H54 (cell line): ENCODE measurements at regions not wholly inside any gene's neighbourhood (a gene's known extent, or its start where the extent isn't known, plus 50 kb on each side); places are given as distances from the start of the nearest gene placed in this dataset.
A peak's percentile ranks its signal among the peaks of the same experiment; 100 is the strongest.

Experiments used
- DNase-seq: peaks from one replicate; pipeline ENCODE4 v3.0.0; 2011; ENCODE audit warnings: low spot score, mixed read lengths; ENCODE audit not compliant: insufficient read length
- FAIRE-seq: peaks from 3 replicates; lab custom pipeline; 2011; peaks lifted over from hg19 to GRCh38; lab: Jason Lieb, UNC
- POLR2A ChIP-seq: IDR thresholded peaks from 2 replicates; pipeline ENCODE4 v1.6.1; 2011; ENCODE audit warnings: low read depth, mild to moderate bottlenecking, low read length

DNA sequence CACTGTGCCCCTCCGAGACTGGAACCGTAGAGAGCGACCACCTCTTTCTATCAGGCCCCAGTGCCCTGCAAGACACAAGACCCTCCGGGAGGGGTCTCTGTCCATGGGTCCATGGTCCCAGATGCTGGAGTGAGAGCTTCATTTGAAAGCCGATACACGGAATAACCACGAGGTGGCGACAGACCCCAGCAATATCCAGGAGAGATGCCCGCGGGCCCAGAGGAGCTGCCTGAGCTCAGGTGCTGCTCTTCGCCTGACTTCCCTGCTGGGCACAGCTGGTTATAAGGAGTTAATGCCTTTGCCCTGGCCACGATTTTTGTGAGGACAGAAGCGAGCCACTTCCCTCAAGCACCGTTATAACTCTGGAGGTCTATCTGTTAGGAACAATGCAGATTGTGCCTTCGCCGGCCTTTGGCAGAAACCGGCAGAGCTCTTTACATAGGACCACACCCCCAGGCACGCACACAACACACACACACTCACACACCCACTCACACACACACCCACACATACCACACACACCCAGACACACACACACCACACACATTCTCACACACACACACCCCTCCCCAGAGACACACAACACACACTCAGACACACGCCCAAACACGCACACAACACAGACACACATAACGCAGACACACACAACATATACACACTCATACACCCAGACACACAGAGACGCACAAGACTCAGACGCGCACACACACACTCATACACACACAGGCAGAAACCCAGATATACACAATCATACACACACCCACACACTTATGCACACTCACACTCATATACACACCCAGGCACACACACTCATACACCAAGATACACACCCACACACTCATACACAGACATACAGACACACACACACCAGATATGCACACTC, 436.4 kb downstream of the SOX9 start:
- DNase-seq (peak; percentile 85), FAIRE-seq (no peak)
- TF ChIP-seq POLR2A = no peak

DNA sequence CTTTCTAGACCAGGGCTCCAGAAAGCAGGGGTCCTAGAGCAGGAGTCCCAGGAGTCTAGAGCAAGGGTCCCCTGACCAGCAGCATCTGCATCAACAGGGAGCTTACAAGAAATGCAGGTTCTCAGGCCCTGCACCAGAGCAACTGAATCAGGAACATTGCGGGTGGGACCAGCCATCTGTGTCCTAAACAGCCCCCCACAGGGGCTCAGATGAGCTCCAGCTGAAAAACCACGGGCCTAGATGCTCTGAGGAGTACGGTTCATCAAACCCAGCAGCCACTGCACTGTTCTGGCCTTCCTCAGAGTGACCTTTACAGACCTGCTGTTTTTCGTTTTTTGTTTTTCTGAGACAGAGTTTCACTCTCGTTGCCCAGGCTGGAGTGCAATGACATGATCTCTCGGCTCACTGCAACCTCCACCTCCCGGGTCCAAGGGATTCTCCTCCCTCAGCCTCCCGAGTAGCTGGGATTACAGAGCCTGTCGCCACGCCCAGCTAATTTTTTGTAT, 438.2 kb downstream of the SOX9 start:
- FAIRE-seq (no peak), DNase-seq (no peak)
- no peak for TF ChIP-seq POLR2A

DNA sequence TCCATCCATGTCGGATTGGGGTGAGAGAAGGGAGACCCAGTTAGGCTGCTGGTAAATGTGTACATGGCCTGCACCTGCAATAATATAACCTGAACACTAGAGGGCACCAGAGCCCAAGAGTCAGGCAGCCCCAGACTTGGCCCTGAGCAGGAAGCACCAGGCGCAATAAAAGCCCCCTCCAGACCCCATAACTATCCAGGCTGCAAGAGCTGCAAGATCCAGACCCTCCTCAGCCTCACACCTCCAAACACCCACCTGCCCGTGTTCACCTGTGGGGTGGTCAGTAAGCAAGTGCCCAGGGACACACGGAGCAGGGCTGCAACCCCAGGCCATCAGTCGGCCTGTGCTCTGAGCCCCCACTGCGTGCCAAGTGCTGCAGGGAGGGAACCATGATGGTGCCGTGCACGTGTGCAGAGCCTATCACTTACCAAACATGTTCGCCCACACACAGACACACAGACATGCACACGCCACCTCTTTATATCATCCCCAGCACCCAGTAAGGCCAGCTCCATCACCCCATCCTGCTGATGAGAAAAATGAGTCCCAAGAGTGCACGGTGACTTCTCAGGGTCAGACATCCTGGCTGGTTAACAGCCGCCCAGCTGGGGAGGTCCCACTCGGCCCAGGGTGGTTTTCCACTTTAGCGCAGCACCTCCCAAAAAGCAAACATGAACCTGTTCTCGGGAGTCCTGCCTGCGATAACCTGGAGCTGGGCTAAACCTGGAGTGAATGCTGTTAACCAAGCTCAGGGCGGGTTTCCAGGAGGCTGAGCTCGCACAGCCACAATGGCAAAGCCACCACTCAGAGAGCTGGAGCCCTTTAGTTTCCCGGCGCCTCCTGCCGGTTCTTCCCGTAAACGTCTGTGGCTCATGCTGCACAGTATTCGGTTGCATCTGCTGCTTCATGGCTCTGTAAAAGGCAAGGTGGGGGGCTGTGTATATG, 439.8 kb downstream of the SOX9 start:
- DNase-seq = peak; percentile 83
- TF ChIP-seq POLR2A = no peak
- no peak for FAIRE-seq

DNA sequence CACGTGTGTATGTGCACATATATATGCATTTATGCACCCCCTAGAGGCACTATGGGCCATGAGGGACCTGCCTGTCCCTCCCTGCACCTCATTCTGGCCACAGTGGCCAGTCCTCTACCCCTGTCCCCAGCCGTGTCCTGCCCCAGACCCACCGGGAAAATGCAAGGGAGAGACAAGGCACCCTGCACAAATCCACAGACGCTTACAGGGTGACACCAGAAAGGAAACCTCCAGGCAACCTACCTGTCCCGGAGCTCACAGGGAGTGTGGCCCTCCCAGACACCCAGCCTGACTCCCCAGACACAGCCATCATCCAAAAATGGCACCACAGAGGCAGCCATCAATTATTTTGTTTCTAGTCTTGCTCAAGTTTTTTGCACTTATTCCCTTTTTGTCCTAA, 440.4 kb downstream of the SOX9 start:
- FAIRE-seq = no peak
- no peak for TF ChIP-seq POLR2A
- no peak for DNase-seq

DNA sequence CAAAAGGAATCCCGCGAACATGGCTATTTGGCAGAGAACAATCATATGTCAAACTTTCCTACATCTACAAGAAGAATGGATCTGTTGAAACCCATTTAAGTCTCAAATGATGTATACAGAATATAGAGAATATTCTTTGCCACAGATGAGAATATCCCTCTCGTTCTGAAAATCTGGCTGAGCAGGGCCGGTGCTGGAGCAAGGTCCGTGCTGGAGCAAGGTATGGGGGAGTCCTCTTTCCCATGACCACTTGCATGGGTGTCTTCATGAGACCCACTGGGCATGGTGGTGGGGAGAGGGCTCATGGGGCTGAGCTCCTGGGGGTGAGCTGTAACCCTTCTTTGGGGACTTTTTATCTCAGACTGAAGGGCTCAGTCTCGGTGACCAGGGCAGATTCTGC, 440.9 kb downstream of the SOX9 start:
- no peak for TF ChIP-seq POLR2A
- DNase-seq (no peak), FAIRE-seq (no peak)

DNA sequence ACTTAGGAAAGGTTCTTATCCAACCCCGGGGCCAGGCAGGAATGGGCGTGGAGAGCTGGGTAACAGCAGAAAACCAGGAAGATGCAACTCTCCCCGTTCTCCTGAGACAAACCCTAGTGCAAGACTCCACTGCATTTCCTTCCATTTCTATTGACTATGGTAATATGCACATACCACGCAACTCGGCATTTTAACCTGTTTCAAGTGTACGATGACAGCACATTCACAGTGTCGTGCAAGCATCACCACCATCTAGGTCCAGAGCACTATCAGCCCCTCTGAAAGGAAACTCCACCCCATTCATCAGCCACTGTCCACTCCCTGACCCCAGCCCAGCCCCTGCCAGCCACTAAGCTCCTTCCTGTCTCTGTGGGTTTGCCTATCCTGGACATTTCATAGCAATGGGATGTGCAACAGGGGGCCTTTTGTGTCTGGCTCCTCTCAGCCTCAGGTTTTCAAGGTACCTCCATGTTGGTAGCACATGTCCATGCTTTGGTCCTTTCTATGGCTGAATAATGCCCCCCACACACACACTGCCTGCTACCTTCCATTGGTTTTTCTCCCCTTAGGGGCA, 441.9 kb downstream of the SOX9 start:
- no peak for TF ChIP-seq POLR2A
- no peak for DNase-seq
- FAIRE-seq = no peak

DNA sequence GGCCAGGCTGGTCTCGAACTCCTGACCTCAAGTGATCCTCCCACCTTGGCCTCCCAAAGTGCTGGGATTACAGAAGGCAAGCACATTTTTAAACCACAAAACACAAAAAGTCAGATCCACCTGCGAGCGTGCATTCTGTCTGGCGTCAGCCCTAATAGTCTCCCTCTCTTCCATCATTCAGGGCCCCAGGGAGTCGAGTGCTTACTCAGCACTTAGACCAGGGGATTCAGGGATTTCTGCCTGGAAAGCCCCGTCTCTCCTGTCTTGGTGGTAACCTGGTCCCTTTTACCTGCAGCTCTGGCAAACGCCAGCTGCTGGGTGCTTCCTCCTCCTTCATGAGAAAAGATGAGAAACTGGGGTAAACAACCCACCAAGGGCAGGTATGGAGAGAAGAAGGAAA, 443.1 kb downstream of the SOX9 start:
- no peak for FAIRE-seq
- no peak for DNase-seq
- TF ChIP-seq POLR2A = no peak

DNA sequence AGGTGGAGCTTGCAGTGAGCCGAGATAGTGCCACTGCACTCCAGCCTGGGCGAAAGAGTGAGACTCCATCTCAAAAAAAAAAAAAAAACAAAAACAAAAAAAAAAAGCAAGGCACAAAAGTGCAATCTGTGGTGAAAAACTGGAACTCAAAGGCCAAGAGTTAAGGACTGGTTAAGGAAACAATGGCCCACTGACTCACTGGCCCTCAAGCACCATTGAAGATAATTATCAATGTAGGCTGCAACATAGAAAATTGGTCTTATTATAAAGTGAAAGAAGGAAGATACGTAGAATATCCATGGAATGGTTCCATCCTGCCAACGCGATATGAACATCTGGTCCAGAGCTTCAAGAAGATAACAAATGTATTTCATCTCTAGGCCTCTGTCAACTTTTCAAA, 444.2 kb downstream of the SOX9 start:
- no peak for TF ChIP-seq POLR2A
- DNase-seq (no peak), FAIRE-seq (no peak)

DNA sequence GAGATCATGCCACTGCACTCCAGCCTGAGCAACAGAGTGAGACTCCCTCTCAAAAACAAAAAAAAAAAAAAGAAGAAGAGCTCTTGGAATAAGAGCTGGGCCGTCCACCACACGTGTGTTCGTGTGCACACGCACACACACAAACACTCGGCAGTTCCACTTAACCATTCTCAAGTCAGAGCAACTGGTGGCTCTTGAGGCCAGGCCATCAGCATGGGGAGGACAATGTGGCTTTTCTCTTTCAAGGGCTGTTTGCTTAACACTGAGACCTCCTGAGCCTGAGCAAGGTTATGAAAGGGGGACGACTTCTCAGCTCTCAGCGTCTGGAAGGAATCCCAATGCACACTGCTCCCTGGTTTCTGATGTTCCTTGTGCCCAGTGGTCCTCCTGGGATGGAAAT, 444.9 kb downstream of the SOX9 start:
- FAIRE-seq = no peak
- no peak for DNase-seq
- no peak for TF ChIP-seq POLR2A

DNA sequence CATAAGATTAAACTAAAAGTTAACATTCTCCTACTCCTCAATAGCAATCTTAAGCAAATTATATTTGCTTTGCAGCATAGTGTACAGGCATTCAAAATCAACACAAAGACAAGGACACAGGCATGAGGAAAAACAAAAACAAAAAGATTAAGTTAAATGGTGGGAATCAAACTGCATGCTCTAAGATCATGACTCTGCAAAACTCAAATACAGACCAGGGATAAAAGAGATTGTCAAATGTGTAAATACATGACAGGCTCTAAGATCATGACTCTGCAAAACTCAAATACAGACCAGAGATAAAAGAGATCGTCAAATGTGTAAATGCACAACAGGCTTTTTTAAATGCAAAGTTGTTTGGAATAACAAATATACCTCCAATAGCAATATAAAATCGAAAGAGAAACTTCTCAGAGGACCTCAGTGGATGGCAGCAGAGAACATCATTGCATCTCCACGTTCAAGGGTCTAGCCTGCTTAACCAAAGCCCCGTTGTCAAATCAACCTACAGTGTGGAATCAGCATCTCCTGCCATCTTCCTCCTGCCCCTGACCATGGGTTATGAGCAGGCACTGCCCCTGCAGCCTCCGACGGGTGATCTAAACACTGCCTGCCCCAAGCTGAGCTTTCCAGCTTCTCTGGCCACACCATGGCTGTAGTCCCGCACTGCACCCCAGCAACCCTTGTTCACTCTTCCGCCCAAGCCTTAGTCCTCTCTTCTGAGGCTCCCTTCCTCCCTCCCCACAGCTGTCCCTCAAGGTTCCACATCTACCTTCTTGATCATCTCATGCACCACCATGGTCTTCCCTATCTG, 446.1 kb downstream of the SOX9 start:
- TF ChIP-seq POLR2A = no peak
- FAIRE-seq (no peak), DNase-seq (no peak)

DNA sequence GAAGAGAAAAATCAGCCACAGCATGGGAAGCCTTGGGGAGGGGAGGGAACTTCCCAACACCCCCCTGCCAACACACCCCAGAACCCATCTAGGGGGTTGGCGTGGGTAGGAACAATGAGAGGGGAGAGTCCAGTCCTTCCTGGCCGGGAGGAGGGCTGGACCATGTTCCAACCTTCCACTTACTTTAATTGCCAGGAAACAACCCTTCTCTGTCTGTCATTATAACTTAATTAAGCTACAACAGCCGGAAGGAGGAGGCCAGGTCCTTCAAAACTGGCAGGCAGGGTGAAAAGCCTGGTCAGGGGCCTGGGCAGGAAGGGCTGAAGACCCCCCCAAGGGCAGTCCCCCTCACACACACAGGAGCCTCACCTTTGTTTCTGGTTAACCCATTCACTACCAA, 447.0 kb downstream of the SOX9 start:
- FAIRE-seq = no peak
- TF ChIP-seq POLR2A = no peak
- no peak for DNase-seq

DNA sequence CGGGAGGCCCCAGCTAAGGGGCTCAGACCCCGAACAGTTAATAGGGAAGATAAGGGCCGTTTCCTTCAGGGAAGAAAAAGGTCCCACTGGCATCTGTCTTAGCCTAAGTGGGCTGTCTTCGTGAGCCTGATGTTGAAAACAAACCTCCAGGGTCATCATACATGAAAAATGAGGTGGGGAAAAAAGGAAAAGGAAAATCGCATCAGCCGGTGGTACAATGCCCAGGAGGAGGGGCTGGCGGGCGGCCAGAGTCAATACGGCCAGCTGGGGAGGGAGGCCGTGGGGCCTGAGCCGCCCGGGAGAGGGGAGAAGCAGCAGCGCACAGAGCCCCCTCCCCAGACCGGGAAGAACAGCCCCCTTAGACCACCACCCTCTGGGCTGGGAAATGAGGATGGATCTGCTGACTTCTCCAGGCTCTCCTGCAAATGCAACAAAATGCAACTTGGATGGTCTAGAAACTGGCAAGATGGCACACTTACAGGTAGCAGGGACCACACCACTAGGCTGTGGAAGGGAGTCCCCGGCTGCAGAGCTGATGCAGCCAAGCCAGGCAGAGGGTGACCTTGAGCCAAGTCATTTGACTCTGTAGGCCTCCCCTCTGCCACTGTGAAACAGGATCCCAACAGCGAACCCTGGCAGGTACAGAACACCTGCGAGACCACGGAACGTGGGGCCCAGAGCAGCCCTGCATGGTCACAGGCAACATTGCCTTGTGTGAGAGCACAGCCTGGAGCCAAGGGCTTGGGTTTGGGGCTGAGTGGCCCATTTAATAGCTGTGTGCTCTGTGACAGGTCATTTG, 448.5 kb downstream of the SOX9 start:
- no peak for TF ChIP-seq POLR2A
- DNase-seq (no peak), FAIRE-seq (no peak)

DNA sequence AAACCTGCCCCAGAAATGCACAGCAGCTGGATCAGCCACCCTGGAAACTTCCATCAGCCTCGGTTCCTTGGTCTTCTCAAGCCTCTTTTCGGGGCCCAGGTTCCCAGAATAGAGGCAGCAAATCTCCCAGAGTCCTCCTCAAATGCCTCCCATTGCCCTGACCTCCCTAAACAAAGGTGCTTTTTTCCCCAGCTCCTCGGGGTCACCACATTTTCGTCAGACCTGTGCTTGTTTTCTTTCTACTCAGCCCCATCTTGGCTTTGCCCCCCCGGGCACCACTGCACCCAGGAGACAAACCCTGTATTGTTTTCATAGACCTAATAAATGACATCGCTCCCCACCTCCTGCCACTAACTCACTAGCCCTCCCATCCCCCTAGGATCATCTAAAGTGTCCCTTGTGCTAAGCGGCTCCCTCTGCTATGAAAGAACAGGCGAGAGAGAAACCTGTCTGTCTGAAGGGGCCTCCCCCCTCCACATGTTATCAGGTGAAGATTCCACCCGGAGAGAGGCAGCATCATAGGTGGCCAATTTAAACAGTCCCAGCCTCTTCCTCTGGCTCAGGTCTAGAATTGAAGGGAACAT, 451.1 kb downstream of the SOX9 start:
- FAIRE-seq = no peak

More for the DNA sequence above, 451.1 kb downstream of the SOX9 start:
- TF ChIP-seq POLR2A = no peak
- no peak for DNase-seq
